ENCODE measurements at regions not wholly inside any gene's neighbourhood (a gene's known extent, or its start where the extent isn't known, plus 50 kb on each side); places are given as distances from the start of the nearest gene placed in this dataset.

DNA sequence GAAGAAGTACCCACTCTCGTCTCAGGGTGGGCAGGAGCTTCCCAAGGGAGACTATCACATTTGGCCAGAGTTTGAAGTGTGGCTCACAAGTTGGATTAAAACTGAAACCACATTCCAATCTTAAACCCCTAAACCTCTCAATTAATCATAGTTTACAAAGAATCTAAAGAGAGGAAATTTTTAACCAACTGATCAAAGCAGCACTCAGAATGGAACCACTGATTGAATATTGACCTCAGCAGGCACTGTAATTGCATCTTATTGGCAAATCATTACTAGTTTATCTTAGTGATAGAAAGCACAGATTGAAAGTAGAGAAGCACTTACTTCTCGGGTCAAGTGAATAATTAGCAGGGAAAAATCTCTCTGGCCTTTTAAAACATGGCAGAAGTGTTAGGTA lies 491.6 kb downstream of the TOX3 start:
- Mint-ChIP-seq H3K27me3 (no peaks in the 10 kb centered on the region), H3K4me1 (no peaks in the 10 kb centered on the region), H3K4me3 (no peak overlapping the region), H3K36me3 (no peaks in the 10 kb centered on the region), H3K27ac (no peak overlapping the region), H3K9me3 (peaks cover 0 to 22% (median 3%) of the 10 kb centered on the region in 8 donors)
- ChIA-PET CTCF (ENCODE audit: partially characterized antibody) (no interaction called here), POLR2A (ENCODE audit: partially characterized antibody) (no interaction called here)
- no peak overlapping the region for H3K27ac ChIP-seq (ENCODE audit: low read depth, low read length)
- intact Hi-C loops (cut with micrococcal nuclease) = no loop called here
- H3K27me3 ChIP-seq (ENCODE audit: insufficient read depth, low read length) = no peaks in the 10 kb centered on the region
- no peak for DNase-seq
- no peaks in the 10 kb centered on the region for H3K4me1 ChIP-seq (ENCODE audit: insufficient read depth, low read length)
- no peaks in the 10 kb centered on the region for H3K36me3 ChIP-seq (ENCODE audit: insufficient read depth, low read length)
- no peak overlapping the region for H3K4me3 ChIP-seq (ENCODE audit: low read length in 2 of 2)
- H3K9me3 ChIP-seq (ENCODE audit: control insufficient read depth in 1 of 2, low read length in 2 of 2) = no peaks in the 10 kb centered on the region

DNA sequence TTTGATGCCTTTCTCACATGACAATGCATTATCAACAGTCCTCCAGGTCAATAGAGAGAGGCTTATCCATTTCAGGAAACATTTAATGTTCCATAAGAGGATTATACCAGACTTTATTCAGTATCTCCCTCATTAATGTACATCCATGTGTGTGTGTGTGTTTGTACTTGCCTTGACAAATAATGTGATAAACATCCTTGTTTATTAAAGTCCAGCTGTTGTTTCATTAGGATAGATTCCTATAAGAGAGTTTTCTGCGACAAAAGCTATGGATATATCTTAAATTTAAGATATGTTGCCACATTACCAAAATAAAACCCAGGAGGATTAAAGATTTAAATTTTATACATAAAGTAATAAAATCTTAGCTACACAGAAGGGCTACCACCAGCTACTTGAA lies 492.6 kb downstream of the TOX3 start:
- no peak overlapping the region for H3K4me3 Mint-ChIP-seq
- Histone ChIP-seq H3K4me3 (ENCODE audit: low read length in 2 of 2) (no peak overlapping the region), H3K27ac (ENCODE audit: low read depth, low read length) (no peak overlapping the region), H3K27me3 (ENCODE audit: insufficient read depth, low read length) (no peaks in the 10 kb centered on the region), H3K9me3 (ENCODE audit: control insufficient read depth in 1 of 2, low read length in 2 of 2) (no peaks in the 10 kb centered on the region), H3K36me3 (ENCODE audit: insufficient read depth, low read length) (no peaks in the 10 kb centered on the region), H3K4me1 (ENCODE audit: insufficient read depth, low read length) (no peaks in the 10 kb centered on the region)
- CTCF ChIA-PET (ENCODE audit: partially characterized antibody) = no interaction called here
- intact Hi-C loops (cut with micrococcal nuclease) = no loop called here
- no peak overlapping the region for H3K27ac Mint-ChIP-seq
- H3K4me1 Mint-ChIP-seq = no peaks in the 10 kb centered on the region
- POLR2A ChIA-PET (ENCODE audit: partially characterized antibody) = no interaction called here
- H3K9me3 Mint-ChIP-seq = peaks cover 0 to 20% (median 6%) of the 10 kb centered on the region in 8 donors
- H3K36me3 Mint-ChIP-seq = no peaks in the 10 kb centered on the region
- no peaks in the 10 kb centered on the region for H3K27me3 Mint-ChIP-seq
- DNase-seq = no peak

DNA sequence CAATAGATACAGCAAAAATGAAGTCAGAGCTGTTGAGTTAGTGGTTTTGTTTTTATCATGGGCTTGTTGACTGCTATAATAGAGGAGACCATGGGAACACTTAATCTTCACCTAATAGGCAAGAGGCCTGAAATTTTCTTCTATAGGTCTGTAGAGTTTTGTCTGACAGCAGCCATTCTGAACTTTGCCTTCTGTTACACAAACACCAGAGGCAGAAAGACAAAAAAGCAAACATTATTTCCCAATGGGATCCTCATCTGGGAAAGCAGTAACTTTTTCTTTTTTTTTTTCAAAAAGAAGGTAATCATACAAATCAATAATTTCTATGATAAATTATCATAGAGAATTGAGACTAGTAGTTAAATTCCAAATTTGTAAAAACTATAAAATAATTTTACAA lies 494.1 kb downstream of the TOX3 start:
- Mint-ChIP-seq H3K4me3 (no peak overlapping the region), H3K27me3 (no peaks in the 10 kb centered on the region), H3K27ac (no peak overlapping the region), H3K36me3 (no peaks in the 10 kb centered on the region), H3K9me3 (peaks cover 0 to 28% (median 10%) of the 10 kb centered on the region in 8 donors), H3K4me1 (no peaks in the 10 kb centered on the region)
- ChIA-PET CTCF (ENCODE audit: partially characterized antibody) (no interaction called here), POLR2A (ENCODE audit: partially characterized antibody) (no interaction called here)
- Histone ChIP-seq H3K4me3 (ENCODE audit: low read length in 2 of 2) (no peak overlapping the region), H3K27me3 (ENCODE audit: insufficient read depth, low read length) (no peaks in the 10 kb centered on the region), H3K36me3 (ENCODE audit: insufficient read depth, low read length) (no peaks in the 10 kb centered on the region), H3K27ac (ENCODE audit: low read depth, low read length) (no peak overlapping the region), H3K9me3 (ENCODE audit: control insufficient read depth in 1 of 2, low read length in 2 of 2) (no peaks in the 10 kb centered on the region), H3K4me1 (ENCODE audit: insufficient read depth, low read length) (no peaks in the 10 kb centered on the region)
- intact Hi-C loops (cut with micrococcal nuclease) = no loop called here
- no peak for DNase-seq

DNA sequence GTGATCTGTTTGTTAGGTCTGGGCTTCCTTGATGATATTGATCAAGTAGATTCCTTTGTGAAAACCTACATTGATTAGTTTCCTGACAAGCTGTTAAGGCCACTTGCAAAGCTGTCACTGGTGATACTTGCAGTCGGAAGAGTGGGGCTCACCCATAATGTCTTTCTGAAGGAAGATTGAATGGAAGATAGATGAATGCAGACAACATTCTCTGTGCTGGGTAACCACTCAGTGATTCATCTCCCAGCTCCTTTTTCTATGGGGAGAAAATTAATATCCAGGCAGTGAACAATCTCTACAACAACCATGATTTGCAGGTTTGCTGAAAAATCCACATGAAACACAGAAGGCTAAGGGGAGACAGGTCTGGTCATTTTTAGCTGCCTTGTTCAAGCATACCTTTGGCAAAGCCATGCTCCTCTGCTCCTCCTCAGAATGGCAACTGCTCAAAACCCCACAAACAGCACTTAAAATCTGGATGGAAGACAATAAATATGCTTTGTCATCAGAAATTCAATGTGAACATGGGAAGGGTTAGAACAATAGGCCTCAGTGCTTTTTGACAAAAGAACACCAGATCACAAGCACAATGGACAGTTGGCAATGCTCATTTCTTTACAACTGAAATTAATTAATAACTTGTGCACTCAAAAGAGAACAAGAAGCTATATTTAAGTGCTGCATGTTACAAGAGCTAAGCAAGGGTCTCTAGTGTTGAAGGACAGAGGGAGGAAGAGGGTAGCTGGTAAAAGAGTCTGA lies 495.4 kb downstream of the TOX3 start:
- Histone ChIP-seq H3K4me1 (ENCODE audit: insufficient read depth, low read length) (no peaks in the 10 kb centered on the region), H3K4me3 (ENCODE audit: low read length in 2 of 2) (no peak overlapping the region), H3K27me3 (ENCODE audit: insufficient read depth, low read length) (no peaks in the 10 kb centered on the region), H3K9me3 (ENCODE audit: control insufficient read depth in 1 of 2, low read length in 2 of 2) (peaks cover 0 to 4% of the 10 kb centered on the region in 2 donors), H3K27ac (ENCODE audit: low read depth, low read length) (no peak overlapping the region), H3K36me3 (ENCODE audit: insufficient read depth, low read length) (no peaks in the 10 kb centered on the region)
- Mint-ChIP-seq H3K9me3 (peaks cover 0 to 39% (median 19%) of the 10 kb centered on the region in 8 donors), H3K4me1 (no peaks in the 10 kb centered on the region), H3K27ac (no peak overlapping the region), H3K4me3 (no peak overlapping the region), H3K36me3 (no peaks in the 10 kb centered on the region), H3K27me3 (no peaks in the 10 kb centered on the region)
- intact Hi-C loops (cut with micrococcal nuclease) = no loop called here
- no peak for DNase-seq
- POLR2A ChIA-PET (ENCODE audit: partially characterized antibody) = no interaction called here
- CTCF ChIA-PET (ENCODE audit: partially characterized antibody) = no interaction called here

DNA sequence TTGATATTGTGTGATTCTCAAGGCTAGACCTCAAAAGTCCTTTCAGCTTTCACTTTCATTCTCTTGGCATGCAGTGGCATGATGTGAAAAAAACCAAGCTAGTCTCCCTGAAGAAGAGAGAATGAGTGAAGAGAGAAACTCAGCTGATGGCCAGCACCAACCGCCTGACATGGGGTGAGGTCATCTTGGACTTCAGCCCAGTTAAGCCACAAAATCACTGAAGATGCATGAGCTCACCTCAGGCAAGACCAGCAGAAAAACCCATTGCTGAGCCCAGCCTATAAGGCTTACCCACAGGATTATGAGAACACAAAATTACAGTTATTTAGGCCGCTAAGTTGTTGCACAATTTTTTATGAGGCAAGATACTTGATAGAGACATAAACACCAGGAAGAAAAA lies 496.5 kb downstream of the TOX3 start:
- H3K27me3 ChIP-seq (ENCODE audit: insufficient read depth, low read length) = no peaks in the 10 kb centered on the region
- H3K4me3 ChIP-seq (ENCODE audit: low read length in 2 of 2) = no peak overlapping the region
- Mint-ChIP-seq H3K9me3 (peaks cover 0 to 51% (median 25%) of the 10 kb centered on the region in 8 donors), H3K27me3 (no peaks in the 10 kb centered on the region), H3K27ac (no peak overlapping the region), H3K4me3 (no peak overlapping the region), H3K4me1 (no peaks in the 10 kb centered on the region), H3K36me3 (no peaks in the 10 kb centered on the region)
- no peaks in the 10 kb centered on the region for H3K4me1 ChIP-seq (ENCODE audit: insufficient read depth, low read length)
- H3K9me3 ChIP-seq (ENCODE audit: control insufficient read depth in 1 of 2, low read length in 2 of 2) = peaks cover 0 to 4% of the 10 kb centered on the region in 2 donors
- intact Hi-C loops (cut with micrococcal nuclease) = no loop called here
- ChIA-PET CTCF (ENCODE audit: partially characterized antibody) (no interaction called here), POLR2A (ENCODE audit: partially characterized antibody) (no interaction called here)
- DNase-seq = no peak
- no peaks in the 10 kb centered on the region for H3K36me3 ChIP-seq (ENCODE audit: insufficient read depth, low read length)
- no peak overlapping the region for H3K27ac ChIP-seq (ENCODE audit: low read depth, low read length)

DNA sequence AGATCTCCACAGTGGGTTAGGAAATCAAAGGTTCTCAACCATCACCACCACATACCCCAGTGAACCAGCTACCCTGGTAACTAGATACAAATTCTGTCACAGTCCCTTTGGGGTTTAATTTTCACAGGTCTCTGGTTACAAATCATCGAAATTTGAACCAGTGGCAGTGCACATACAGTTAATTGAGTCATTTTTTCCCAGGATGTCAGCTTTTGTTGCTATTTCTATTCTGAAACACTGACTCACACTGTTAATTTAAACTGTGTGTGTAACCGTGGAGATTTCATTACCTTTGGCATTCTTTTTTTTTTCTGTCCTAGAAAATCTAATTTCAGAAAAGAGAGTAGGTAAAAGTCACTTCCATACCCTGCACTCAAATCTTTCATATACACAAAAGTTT lies 511.5 kb downstream of the TOX3 start:
- no peak overlapping the region for H3K27ac ChIP-seq (ENCODE audit: low read depth, low read length)
- Mint-ChIP-seq H3K27ac (no peak overlapping the region), H3K4me1 (no peaks in the 10 kb centered on the region), H3K9me3 (peaks cover 0 to 9% (median 3%) of the 10 kb centered on the region in 8 donors), H3K27me3 (no peaks in the 10 kb centered on the region), H3K4me3 (no peak overlapping the region), H3K36me3 (no peaks in the 10 kb centered on the region)
- H3K9me3 ChIP-seq (ENCODE audit: control insufficient read depth in 1 of 2, low read length in 2 of 2) = no peaks in the 10 kb centered on the region
- no peak overlapping the region for H3K4me3 ChIP-seq (ENCODE audit: low read length in 2 of 2)
- H3K4me1 ChIP-seq (ENCODE audit: insufficient read depth, low read length) = no peaks in the 10 kb centered on the region
- ChIA-PET POLR2A (ENCODE audit: partially characterized antibody) (no interaction called here), CTCF (ENCODE audit: partially characterized antibody) (no interaction called here)
- intact Hi-C loops (cut with micrococcal nuclease) = no loop called here
- H3K27me3 ChIP-seq (ENCODE audit: insufficient read depth, low read length) = no peaks in the 10 kb centered on the region
- H3K36me3 ChIP-seq (ENCODE audit: insufficient read depth, low read length) = no peaks in the 10 kb centered on the region
- no peak for DNase-seq

DNA sequence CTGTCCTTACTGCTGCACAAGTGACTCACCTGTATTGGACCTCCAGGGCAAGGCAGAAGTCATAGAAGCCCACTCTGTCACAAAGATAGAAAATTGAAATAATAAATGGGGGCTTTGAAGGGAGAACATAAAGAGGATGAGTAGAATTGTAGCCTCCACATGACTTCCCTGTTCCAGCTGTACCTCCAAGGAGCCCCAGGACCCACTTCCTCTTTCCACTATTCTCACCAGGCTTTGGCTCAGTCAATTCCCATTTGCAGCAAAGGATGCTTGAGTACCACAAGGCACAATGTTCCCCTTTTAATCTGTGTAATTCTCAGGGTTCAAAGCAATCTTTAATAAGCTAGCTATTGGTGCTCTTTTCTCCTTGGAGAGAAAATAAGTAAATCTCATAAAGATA lies 512.1 kb downstream of the TOX3 start:
- intact Hi-C loops (cut with micrococcal nuclease) = no loop called here
- peaks cover 0 to 9% (median 3%) of the 10 kb centered on the region in 8 donors for H3K9me3 Mint-ChIP-seq
- no peak overlapping the region for H3K4me3 Mint-ChIP-seq
- no peak overlapping the region for H3K27ac Mint-ChIP-seq
- Histone ChIP-seq H3K4me3 (ENCODE audit: low read length in 2 of 2) (no peak overlapping the region), H3K27ac (ENCODE audit: low read depth, low read length) (no peak overlapping the region), H3K36me3 (ENCODE audit: insufficient read depth, low read length) (no peaks in the 10 kb centered on the region), H3K4me1 (ENCODE audit: insufficient read depth, low read length) (no peaks in the 10 kb centered on the region), H3K27me3 (ENCODE audit: insufficient read depth, low read length) (no peaks in the 10 kb centered on the region), H3K9me3 (ENCODE audit: control insufficient read depth in 1 of 2, low read length in 2 of 2) (no peaks in the 10 kb centered on the region)
- no peaks in the 10 kb centered on the region for H3K36me3 Mint-ChIP-seq
- no peaks in the 10 kb centered on the region for H3K27me3 Mint-ChIP-seq
- H3K4me1 Mint-ChIP-seq = no peaks in the 10 kb centered on the region
- CTCF ChIA-PET (ENCODE audit: partially characterized antibody) = no interaction called here
- DNase-seq = no peak
- POLR2A ChIA-PET (ENCODE audit: partially characterized antibody) = no interaction called here

DNA sequence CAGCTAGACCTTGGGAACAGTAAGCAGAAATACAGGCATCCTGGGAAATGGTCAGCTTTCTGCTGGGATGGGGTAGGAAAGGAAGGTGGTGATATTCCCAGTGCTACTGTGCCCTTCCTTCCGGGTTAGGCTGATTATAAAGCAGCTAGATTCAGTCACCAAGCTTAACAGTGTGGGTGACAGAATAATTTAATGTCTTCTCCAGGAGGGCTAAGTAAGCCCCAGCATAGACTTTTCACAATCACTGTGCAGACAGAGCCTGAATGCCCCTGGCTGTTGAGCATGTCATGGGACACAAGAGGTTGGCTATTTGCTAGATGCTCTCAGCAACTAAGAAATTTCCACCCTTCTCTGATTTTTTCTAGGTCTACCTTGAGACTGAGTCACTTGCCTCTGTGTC lies 513.0 kb downstream of the TOX3 start:
- no peak for DNase-seq
- POLR2A ChIA-PET (ENCODE audit: partially characterized antibody) = no interaction called here
- Mint-ChIP-seq H3K4me1 (no peaks in the 10 kb centered on the region), H3K36me3 (no peaks in the 10 kb centered on the region), H3K4me3 (no peak overlapping the region), H3K27me3 (no peaks in the 10 kb centered on the region), H3K9me3 (peaks cover 0 to 9% (median 2%) of the 10 kb centered on the region in 8 donors), H3K27ac (no peak overlapping the region)
- Histone ChIP-seq H3K27ac (ENCODE audit: low read depth, low read length) (no peak overlapping the region), H3K27me3 (ENCODE audit: insufficient read depth, low read length) (no peaks in the 10 kb centered on the region), H3K4me1 (ENCODE audit: insufficient read depth, low read length) (no peaks in the 10 kb centered on the region), H3K36me3 (ENCODE audit: insufficient read depth, low read length) (no peaks in the 10 kb centered on the region), H3K9me3 (ENCODE audit: control insufficient read depth in 1 of 2, low read length in 2 of 2) (no peaks in the 10 kb centered on the region), H3K4me3 (ENCODE audit: low read length in 2 of 2) (no peak overlapping the region)
- CTCF ChIA-PET (ENCODE audit: partially characterized antibody) = no interaction called here
- intact Hi-C loops (cut with micrococcal nuclease) = no loop called here

Measured in CD4-positive, alpha-beta memory T cell (primary cell).